IMR-90 (cell line): ENCODE measurements at regions not wholly inside any gene's neighbourhood (a gene's known extent, or its start where the extent isn't known, plus 50 kb on each side); places are given as distances from the start of the nearest gene placed in this dataset.

Experiments
- ATAC-seq: fragments of 200-7000 bp; cut with Tn5 transposase; 2 replicates; pipeline ENCODE4 v1.9.1; 2020; ENCODE audit warnings: low read depth, mild to moderate bottlenecking, moderate library complexity
- BruUV-seq: library from RNA; stranded (reverse); fragments of 400-500 nt; replicated peaks from 2 replicates; lab custom pipeline; 2021; lab: Mats Ljungman, UMichigan
- CTCF ChIA-PET: fragments of 300-600 bp; formaldehyde crosslinking; extraction: SDS; loops from one replicate; lab custom pipeline; 2021; ENCODE audit warnings: antibody characterized with exemption; lab: Yijun Ruan, JAX
- POLR2A ChIA-PET: fragments of 300-600 bp; sonication (Branson Sonifier 250); formaldehyde crosslinking; loops from one replicate; lab custom pipeline; 2022; ENCODE audit warnings: antibody characterized with exemption; ENCODE audit not compliant: unreplicated experiment; lab: Charles Lee
- DNase-seq: peaks from one replicate; pipeline ENCODE4 v3.0.0; 2013
- H2AFZ ChIP-seq: replicated peaks from 2 replicates; pipeline ENCODE3; 2013; ENCODE audit warnings: low read length, mild to moderate bottlenecking; ENCODE audit not compliant: poor library complexity
- H2AK5ac ChIP-seq: 2 replicates; pipeline ENCODE4 v1.6.1; 2013; ENCODE audit warnings: low read depth, low read length, inconsistent platforms
- H2AK9ac ChIP-seq: replicated peaks from 2 replicates; pipeline ENCODE3; 2013; ENCODE audit warnings: mild to moderate bottlenecking, low read depth, low read length, moderate library complexity; ENCODE audit not compliant: poor library complexity
- H2BK120ac ChIP-seq: 2 replicates; pipeline ENCODE4 v1.6.1; 2013; ENCODE audit warnings: low read depth, low read length, inconsistent platforms
- H2BK15ac ChIP-seq: 3 replicates; pipeline ENCODE4 v1.6.1; 2013; ENCODE audit warnings: low read depth, low read length, inconsistent platforms
- H2BK20ac ChIP-seq: 2 replicates; pipeline ENCODE4 v1.6.1; 2013; ENCODE audit warnings: low read depth, mild to moderate bottlenecking, inconsistent platforms, low read length, moderate library complexity
- H2BK5ac ChIP-seq: 2 replicates; pipeline ENCODE4 v1.6.1; 2013; ENCODE audit warnings: mild to moderate bottlenecking, low read depth, low read length, inconsistent platforms; ENCODE audit not compliant: poor library complexity, severe bottlenecking
- H3K14ac ChIP-seq: replicated peaks from 2 replicates; pipeline ENCODE4 v1.6.1; 2013; ENCODE audit warnings: low read depth, low read length, inconsistent platforms
- H3K18ac ChIP-seq: 2 replicates; pipeline ENCODE4 v1.6.1; 2013; ENCODE audit warnings: low read depth, low read length, control low read depth
- H3K23ac ChIP-seq: 2 replicates; pipeline ENCODE4 v1.6.1; 2013; ENCODE audit warnings: low read depth, low read length, inconsistent platforms
- H3K27ac ChIP-seq: 2 replicates; pipeline ENCODE4 v1.5.1; 2013; ENCODE audit warnings: mild to moderate bottlenecking, control low read depth, low read length; ENCODE audit not compliant: insufficient read depth
- H3K27me3 ChIP-seq: 2 replicates; pipeline ENCODE4 v1.6.1; 2013; ENCODE audit warnings: low read length; ENCODE audit not compliant: control insufficient read depth, insufficient read depth
- H3K36me3 ChIP-seq: 2 replicates; pipeline ENCODE4 v1.6.1; 2013; ENCODE audit warnings: low read length, mixed read lengths; ENCODE audit not compliant: control insufficient read depth, insufficient read depth
- H3K4ac ChIP-seq: 2 replicates; pipeline ENCODE4 v1.6.1; 2013; ENCODE audit warnings: low read depth, low read length, inconsistent platforms
- H3K4me1 ChIP-seq: 2 replicates; pipeline ENCODE4 v1.6.1; 2013; ENCODE audit warnings: low read length, mixed read lengths; ENCODE audit not compliant: control insufficient read depth, insufficient read depth
- H3K4me2 ChIP-seq: 2 replicates; pipeline ENCODE4 v1.6.1; 2013; ENCODE audit warnings: low read depth, mild to moderate bottlenecking, control low read depth, low read length, moderate library complexity
- H3K4me3 ChIP-seq: 2 replicates; pipeline ENCODE4 v1.5.1; 2013; ENCODE audit warnings: low read depth, mild to moderate bottlenecking, control low read depth, low read length, moderate library complexity; ENCODE audit not compliant: insufficient read depth
- H3K56ac ChIP-seq: 2 replicates; pipeline ENCODE4 v1.6.1; 2013; ENCODE audit warnings: low read length, inconsistent platforms; ENCODE audit not compliant: insufficient read depth; ENCODE audit errors: extremely low read depth
- H3K79me1 ChIP-seq, 2 experiments: 2 replicates each; pipeline ENCODE4 v1.6.1; 2013; ENCODE audit warnings: low read length in 2 of 2, inconsistent platforms in 1 of 2, low read depth in 1 of 2
- H3K9ac ChIP-seq: 2 replicates; pipeline ENCODE4 v1.6.1; 2013; ENCODE audit warnings: low read depth, low read length, control low read depth
- H3K9me1 ChIP-seq: 2 replicates; pipeline ENCODE4 v1.6.1; 2013; ENCODE audit warnings: low read length, inconsistent platforms; ENCODE audit not compliant: insufficient read depth
- H3K9me3 ChIP-seq: 2 replicates; pipeline ENCODE4 v1.6.1; 2013; ENCODE audit warnings: low read length; ENCODE audit not compliant: control insufficient read depth, insufficient read depth
- H4K20me1 ChIP-seq: 2 replicates; pipeline ENCODE4 v1.6.1; 2013; ENCODE audit warnings: low read length, inconsistent platforms; ENCODE audit not compliant: insufficient read depth
- H4K5ac ChIP-seq: 2 replicates; pipeline ENCODE4 v1.6.1; 2013; ENCODE audit warnings: mild to moderate bottlenecking, low read depth, low read length, control low read depth
- H4K8ac ChIP-seq, 2 experiments: 2 replicates each; pipeline ENCODE4 v1.6.1; 2013; ENCODE audit warnings: low read depth in 2 of 2, low read length in 2 of 2, control low read depth in 1 of 2, inconsistent platforms in 1 of 2
- H4K91ac ChIP-seq: 2 replicates; pipeline ENCODE4 v1.6.1; 2013; ENCODE audit warnings: low read depth, low read length, inconsistent platforms; ENCODE audit not compliant: insufficient read depth
- BHLHE40 ChIP-seq: fragments of 150-350 bp; IDR thresholded peaks from 2 replicates; pipeline ENCODE4 v1.6.1; 2016; ENCODE audit warnings: mild to moderate bottlenecking, low read depth, low read length
- CEBPB ChIP-seq: IDR thresholded peaks from 2 replicates; pipeline ENCODE4 v1.6.1; 2012; ENCODE audit warnings: low read depth, low read length, improper control_type of control experiment
- CHD1 ChIP-seq: IDR thresholded peaks from 2 replicates; pipeline ENCODE4 v1.6.1; 2012; ENCODE audit warnings: low read depth, low read length, improper control_type of control experiment
- CTCF ChIP-seq: conservative IDR thresholded peaks from 2 replicates; pipeline ENCODE4 v1.5.1; 2012; ENCODE audit warnings: mild to moderate bottlenecking, low read depth, low read length, improper control_type of control experiment
- FOS ChIP-seq: fragments of 150-350 bp; IDR thresholded peaks from 2 replicates; pipeline ENCODE4 v1.6.1; 2016; ENCODE audit warnings: low read depth, low read length
- MAFK ChIP-seq: IDR thresholded peaks from 2 replicates; pipeline ENCODE4 v1.6.1; 2012; ENCODE audit warnings: low read depth, low read length, improper control_type of control experiment
- MAZ ChIP-seq: IDR thresholded peaks from 2 replicates; pipeline ENCODE4 v1.6.1; 2012; ENCODE audit warnings: low read depth, mild to moderate bottlenecking, low read length, improper control_type of control experiment, moderate library complexity, borderline replicate concordance
- MXI1 ChIP-seq: IDR thresholded peaks from 2 replicates; pipeline ENCODE4 v1.6.1; 2012; ENCODE audit warnings: low read depth, mild to moderate bottlenecking, low read length, moderate library complexity, borderline replicate concordance
- NFE2L2 ChIP-seq: fragments of 150-350 bp; IDR thresholded peaks from 2 replicates; pipeline ENCODE4 v1.6.1; 2016; ENCODE audit warnings: low read depth, mild to moderate bottlenecking, low read length
- POLR2A ChIP-seq: IDR thresholded peaks from 2 replicates; pipeline ENCODE4 v1.6.1; 2012; ENCODE audit warnings: mild to moderate bottlenecking, low read depth, low read length
- RAD21 ChIP-seq: IDR thresholded peaks from 2 replicates; pipeline ENCODE4 v1.6.1; 2012; ENCODE audit warnings: low read length, improper control_type of control experiment
- RCOR1 ChIP-seq: IDR thresholded peaks from 2 replicates; pipeline ENCODE4 v1.6.1; 2012; ENCODE audit warnings: mild to moderate bottlenecking, low read length, improper control_type of control experiment; ENCODE audit not compliant: insufficient replicate concordance
- RFX5 ChIP-seq: IDR thresholded peaks from 2 replicates; pipeline ENCODE4 v1.8.0; 2012; ENCODE audit warnings: low read depth, mild to moderate bottlenecking, low read length, moderate library complexity
- SMC3 ChIP-seq: fragments of 150-350 bp; IDR thresholded peaks from 2 replicates; pipeline ENCODE4 v1.6.1; 2016; ENCODE audit warnings: low read depth, mild to moderate bottlenecking, antibody characterized with exemption, low read length, moderate library complexity
- WGBS, 2 experiments: methylation state at CpG; one replicate each; pipeline versions ENCODE4 v1.1.5 to v1.1.7; 2013; ENCODE audit warnings: missing lambda C conversion rate in 2 of 2; ENCODE audit not compliant: insufficient read length in 1 of 2; ENCODE audit errors: extremely low coverage in 2 of 2; 5-methylcytosine and 5-hydroxymethylcytosine counted together
- dilution Hi-C: fragments of 300-500 bp; cut with HindIII; formaldehyde crosslinking; loops from one replicate; pipeline ENCODE4 v1.14.3; 2018; ENCODE audit warnings: low sequenced_read_pairs; ENCODE audit not compliant: unreplicated experiment
- in situ Hi-C: fragments of 300-500 bp; cut with MboI; formaldehyde crosslinking; loops from 3 replicates; pipeline ENCODE4 v1.14.3; 2019; ENCODE audit warnings: low sequenced_read_pairs, inconsistent platforms, mixed read lengths
- intact Hi-C: fragments of 100-400 bp; cut with micrococcal nuclease; formaldehyde crosslinking; loops from 2 replicates; pipeline ENCODE4 v1.10.0; 2022
- TF ChIP-seq, protein P1 (sequence below): fragments of 150-350 bp; IDR thresholded peaks from 2 replicates; pipeline ENCODE4 v1.6.1; 2017; ENCODE audit warnings: mild to moderate bottlenecking, antibody characterized with exemption, low read length, low read depth
- TF ChIP-seq, protein P2 (sequence below): fragments of 150-350 bp; IDR thresholded peaks from 2 replicates; pipeline ENCODE4 v1.6.1; 2016; ENCODE audit warnings: low read depth, mild to moderate bottlenecking, low read length, moderate library complexity, borderline replicate concordance

GRCh38 chr2:20915271-20915670 lies 92.4 kb upstream of the LDAH start:
- no peak overlapping the region for H3K56ac ChIP-seq
- H3K4ac ChIP-seq: no peak overlapping the region
- no peaks in the 10 kb centered on the region for H3K4me1 ChIP-seq
- no peaks in the 10 kb centered on the region for H3K36me3 ChIP-seq
- H3K27ac ChIP-seq: no peak overlapping the region
- H3K4me3 ChIP-seq: no peak overlapping the region
- H3K27me3 ChIP-seq: peaks cover 1% of the 10 kb centered on the region; the same call in 1 of the 2 replicates
- no peak overlapping the region for H2AK9ac ChIP-seq
- no peak overlapping the region for H4K91ac ChIP-seq
- H2AFZ ChIP-seq: peak overlapping the region; percentile 51
- no peak overlapping the region for H3K18ac ChIP-seq
- DNase-seq: no peak
- dilution Hi-C loops (no loop called here), in situ Hi-C loops (no loop called here), intact Hi-C loops (no loop called here)
- H3K9ac ChIP-seq: no peak overlapping the region
- H3K4me2 ChIP-seq: no peak overlapping the region
- no peak overlapping the region for H2BK5ac ChIP-seq
- H4K8ac ChIP-seq: no peak overlapping the region
- H3K14ac ChIP-seq: no peak overlapping the region
- ChIA-PET POLR2A (no interaction called here), CTCF (no interaction called here)
- H3K23ac ChIP-seq: no peak overlapping the region
- H4K20me1 ChIP-seq: no peaks in the 10 kb centered on the region
- H2AK5ac ChIP-seq: no peak overlapping the region
- ATAC-seq: no peak
- H2BK15ac ChIP-seq: no peak overlapping the region
- H2BK20ac ChIP-seq: no peak overlapping the region
- no peak overlapping the region for H2BK120ac ChIP-seq
- no peaks in the 10 kb centered on the region for H3K79me1 ChIP-seq
- no peak overlapping the region for H4K5ac ChIP-seq
- no peaks in the 10 kb centered on the region for H3K9me1 ChIP-seq
- no peaks in the 10 kb centered on the region for H3K9me3 ChIP-seq
- BruUV-seq: no TSS peak
- TF ChIP-seq RCOR1 (no peak), CEBPB (no peak), MAZ (no peak), MXI1 (no peak), CTCF (no peak), RAD21 (no peak), CHD1 (no peak), FOS (no peak), POLR2A (no peak), NFE2L2 (no peak), RFX5 (no peak), MAFK (no peak), SMC3 (no peak), BHLHE40 (no peak)
- TF ChIP-seq, protein P1, sequence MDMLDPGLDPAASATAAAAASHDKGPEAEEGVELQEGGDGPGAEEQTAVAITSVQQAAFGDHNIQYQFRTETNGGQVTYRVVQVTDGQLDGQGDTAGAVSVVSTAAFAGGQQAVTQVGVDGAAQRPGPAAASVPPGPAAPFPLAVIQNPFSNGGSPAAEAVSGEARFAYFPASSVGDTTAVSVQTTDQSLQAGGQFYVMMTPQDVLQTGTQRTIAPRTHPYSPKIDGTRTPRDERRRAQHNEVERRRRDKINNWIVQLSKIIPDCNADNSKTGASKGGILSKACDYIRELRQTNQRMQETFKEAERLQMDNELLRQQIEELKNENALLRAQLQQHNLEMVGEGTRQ: no peak
- TF ChIP-seq, protein P2, sequence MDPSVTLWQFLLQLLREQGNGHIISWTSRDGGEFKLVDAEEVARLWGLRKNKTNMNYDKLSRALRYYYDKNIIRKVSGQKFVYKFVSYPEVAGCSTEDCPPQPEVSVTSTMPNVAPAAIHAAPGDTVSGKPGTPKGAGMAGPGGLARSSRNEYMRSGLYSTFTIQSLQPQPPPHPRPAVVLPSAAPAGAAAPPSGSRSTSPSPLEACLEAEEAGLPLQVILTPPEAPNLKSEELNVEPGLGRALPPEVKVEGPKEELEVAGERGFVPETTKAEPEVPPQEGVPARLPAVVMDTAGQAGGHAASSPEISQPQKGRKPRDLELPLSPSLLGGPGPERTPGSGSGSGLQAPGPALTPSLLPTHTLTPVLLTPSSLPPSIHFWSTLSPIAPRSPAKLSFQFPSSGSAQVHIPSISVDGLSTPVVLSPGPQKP: no peak
- WGBS, 2 experiments: no CpG with 5 or more reads among the region's 4 CpGs
